PFSK-1 (cell line): ENCODE measurements at regions not wholly inside any gene's neighbourhood (a gene's known extent, or its start where the extent isn't known, plus 50 kb on each side); places are given as distances from the start of the nearest gene placed in this dataset.

ENCODE experiments used
- POLR2AphosphoS5 ChIP-seq: IDR thresholded peaks from 2 replicates; pipeline ENCODE4 v1.6.1; 2012; ENCODE audit warnings: low read depth, mild to moderate bottlenecking, control low read depth, low read length, moderate library complexity
- REST ChIP-seq, 2 experiments: IDR thresholded peaks; 2 replicates each; pipeline versions ENCODE4 v1.6.1 to v1.8.0; 2011 to 2012; ENCODE audit warnings: low read depth in 2 of 2, low read length in 2 of 2, control low read depth in 1 of 2, inconsistent platforms in 1 of 2, mild to moderate bottlenecking in 1 of 2, moderate library complexity in 1 of 2; ENCODE audit not compliant: insufficient read depth in 1 of 2

GRCh38 chr13:90899416-90899815, 448.1 kb upstream of the MIR17HG start:
- TF ChIP-seq POLR2AphosphoS5 (no peak), REST (IDR thresholded peaks at IDR 0.05; ENCODE audit: insufficient read depth in 1 of 2, low read depth in 2 of 2, low read length in 2 of 2) (no peak)
